Sigmoid colon (tissue), 4 donors: ENCODE measurements at regions not wholly inside any gene's neighbourhood (a gene's known extent, or its start where the extent isn't known, plus 50 kb on each side); places are given as distances from the start of the nearest gene placed in this dataset.

Experiments used
- EP300 ChIP-seq, 4 donors: sonication (generic); formaldehyde crosslinking; IDR thresholded peaks; one replicate each; pipeline ENCODE4 v1.6.1; 2017; ENCODE audit warnings: antibody characterized with exemption in 4 of 4
- TF ChIP-seq, protein P1 (sequence below), 4 experiments: fragments of 450-650 bp in 3 of 4; fragments of 200-600 bp in 1 of 4; IDR thresholded peaks; one replicate each; pipeline ENCODE4 v1.5.1; 2016 to 2019; ENCODE audit warnings: antibody characterized with exemption in 4 of 4, mild to moderate bottlenecking in 3 of 4, moderate library complexity in 2 of 4

- TF ChIP-seq, protein P1, sequence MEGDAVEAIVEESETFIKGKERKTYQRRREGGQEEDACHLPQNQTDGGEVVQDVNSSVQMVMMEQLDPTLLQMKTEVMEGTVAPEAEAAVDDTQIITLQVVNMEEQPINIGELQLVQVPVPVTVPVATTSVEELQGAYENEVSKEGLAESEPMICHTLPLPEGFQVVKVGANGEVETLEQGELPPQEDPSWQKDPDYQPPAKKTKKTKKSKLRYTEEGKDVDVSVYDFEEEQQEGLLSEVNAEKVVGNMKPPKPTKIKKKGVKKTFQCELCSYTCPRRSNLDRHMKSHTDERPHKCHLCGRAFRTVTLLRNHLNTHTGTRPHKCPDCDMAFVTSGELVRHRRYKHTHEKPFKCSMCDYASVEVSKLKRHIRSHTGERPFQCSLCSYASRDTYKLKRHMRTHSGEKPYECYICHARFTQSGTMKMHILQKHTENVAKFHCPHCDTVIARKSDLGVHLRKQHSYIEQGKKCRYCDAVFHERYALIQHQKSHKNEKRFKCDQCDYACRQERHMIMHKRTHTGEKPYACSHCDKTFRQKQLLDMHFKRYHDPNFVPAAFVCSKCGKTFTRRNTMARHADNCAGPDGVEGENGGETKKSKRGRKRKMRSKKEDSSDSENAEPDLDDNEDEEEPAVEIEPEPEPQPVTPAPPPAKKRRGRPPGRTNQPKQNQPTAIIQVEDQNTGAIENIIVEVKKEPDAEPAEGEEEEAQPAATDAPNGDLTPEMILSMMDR (IDR thresholded peaks at IDR 0.05), result no peak
- no peak for TF ChIP-seq EP300 (IDR thresholded peaks at IDR 0.05)
These were observed 186.9 kb downstream of the ZFP64 start for GRCh38 chr20:52004715-52005114.
